ENCODE measurements at regions not wholly inside any gene's neighbourhood (a gene's known extent, or its start where the extent isn't known, plus 50 kb on each side); places are given as distances from the start of the nearest gene placed in this dataset.
A peak's percentile ranks its signal among the peaks of the same experiment; 100 is the strongest.

- TF ChIP-seq, protein P1, sequence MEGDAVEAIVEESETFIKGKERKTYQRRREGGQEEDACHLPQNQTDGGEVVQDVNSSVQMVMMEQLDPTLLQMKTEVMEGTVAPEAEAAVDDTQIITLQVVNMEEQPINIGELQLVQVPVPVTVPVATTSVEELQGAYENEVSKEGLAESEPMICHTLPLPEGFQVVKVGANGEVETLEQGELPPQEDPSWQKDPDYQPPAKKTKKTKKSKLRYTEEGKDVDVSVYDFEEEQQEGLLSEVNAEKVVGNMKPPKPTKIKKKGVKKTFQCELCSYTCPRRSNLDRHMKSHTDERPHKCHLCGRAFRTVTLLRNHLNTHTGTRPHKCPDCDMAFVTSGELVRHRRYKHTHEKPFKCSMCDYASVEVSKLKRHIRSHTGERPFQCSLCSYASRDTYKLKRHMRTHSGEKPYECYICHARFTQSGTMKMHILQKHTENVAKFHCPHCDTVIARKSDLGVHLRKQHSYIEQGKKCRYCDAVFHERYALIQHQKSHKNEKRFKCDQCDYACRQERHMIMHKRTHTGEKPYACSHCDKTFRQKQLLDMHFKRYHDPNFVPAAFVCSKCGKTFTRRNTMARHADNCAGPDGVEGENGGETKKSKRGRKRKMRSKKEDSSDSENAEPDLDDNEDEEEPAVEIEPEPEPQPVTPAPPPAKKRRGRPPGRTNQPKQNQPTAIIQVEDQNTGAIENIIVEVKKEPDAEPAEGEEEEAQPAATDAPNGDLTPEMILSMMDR (IDR thresholded peaks at IDR 0.05) = peak; percentile 20
- no peak for TF ChIP-seq EZH2 (IDR thresholded peaks at IDR 0.05)
Observed at GRCh38 chr1:177783051-177783450, 186.8 kb downstream of the SEC16B start.
